OCI-LY7 (cell line): ENCODE measurements at regions not wholly inside any gene's neighbourhood (a gene's known extent, or its start where the extent isn't known, plus 50 kb on each side); places are given as distances from the start of the nearest gene placed in this dataset.

ENCODE experiments used
- EZH2phosphoT487 ChIP-seq: fragments of 200-600 bp; sonication (generic); IDR thresholded peaks from 2 replicates; pipeline ENCODE4 v1.6.1; 2018; ENCODE audit warnings: low read depth, borderline replicate concordance, mild to moderate bottlenecking, mixed run types, antibody characterized with exemption, low read length, moderate library complexity, mixed read lengths
- TF ChIP-seq, protein P1 (sequence below): fragments of 200-600 bp; sonication (generic); conservative IDR thresholded peaks from 2 replicates; pipeline ENCODE4 v1.5.1; 2014; ENCODE audit warnings: mild to moderate bottlenecking, antibody characterized with exemption, low read length, moderate library complexity, mixed read lengths

- TF ChIP-seq, protein P1, sequence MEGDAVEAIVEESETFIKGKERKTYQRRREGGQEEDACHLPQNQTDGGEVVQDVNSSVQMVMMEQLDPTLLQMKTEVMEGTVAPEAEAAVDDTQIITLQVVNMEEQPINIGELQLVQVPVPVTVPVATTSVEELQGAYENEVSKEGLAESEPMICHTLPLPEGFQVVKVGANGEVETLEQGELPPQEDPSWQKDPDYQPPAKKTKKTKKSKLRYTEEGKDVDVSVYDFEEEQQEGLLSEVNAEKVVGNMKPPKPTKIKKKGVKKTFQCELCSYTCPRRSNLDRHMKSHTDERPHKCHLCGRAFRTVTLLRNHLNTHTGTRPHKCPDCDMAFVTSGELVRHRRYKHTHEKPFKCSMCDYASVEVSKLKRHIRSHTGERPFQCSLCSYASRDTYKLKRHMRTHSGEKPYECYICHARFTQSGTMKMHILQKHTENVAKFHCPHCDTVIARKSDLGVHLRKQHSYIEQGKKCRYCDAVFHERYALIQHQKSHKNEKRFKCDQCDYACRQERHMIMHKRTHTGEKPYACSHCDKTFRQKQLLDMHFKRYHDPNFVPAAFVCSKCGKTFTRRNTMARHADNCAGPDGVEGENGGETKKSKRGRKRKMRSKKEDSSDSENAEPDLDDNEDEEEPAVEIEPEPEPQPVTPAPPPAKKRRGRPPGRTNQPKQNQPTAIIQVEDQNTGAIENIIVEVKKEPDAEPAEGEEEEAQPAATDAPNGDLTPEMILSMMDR: no peak
- no peak for TF ChIP-seq EZH2phosphoT487
Observed at GRCh38 chr13:109332506-109333499, 453.6 kb downstream of the IRS2 start.
